ENCODE measurements at regions not wholly inside any gene's neighbourhood (a gene's known extent, or its start where the extent isn't known, plus 50 kb on each side); places are given as distances from the start of the nearest gene placed in this dataset.

DNA sequence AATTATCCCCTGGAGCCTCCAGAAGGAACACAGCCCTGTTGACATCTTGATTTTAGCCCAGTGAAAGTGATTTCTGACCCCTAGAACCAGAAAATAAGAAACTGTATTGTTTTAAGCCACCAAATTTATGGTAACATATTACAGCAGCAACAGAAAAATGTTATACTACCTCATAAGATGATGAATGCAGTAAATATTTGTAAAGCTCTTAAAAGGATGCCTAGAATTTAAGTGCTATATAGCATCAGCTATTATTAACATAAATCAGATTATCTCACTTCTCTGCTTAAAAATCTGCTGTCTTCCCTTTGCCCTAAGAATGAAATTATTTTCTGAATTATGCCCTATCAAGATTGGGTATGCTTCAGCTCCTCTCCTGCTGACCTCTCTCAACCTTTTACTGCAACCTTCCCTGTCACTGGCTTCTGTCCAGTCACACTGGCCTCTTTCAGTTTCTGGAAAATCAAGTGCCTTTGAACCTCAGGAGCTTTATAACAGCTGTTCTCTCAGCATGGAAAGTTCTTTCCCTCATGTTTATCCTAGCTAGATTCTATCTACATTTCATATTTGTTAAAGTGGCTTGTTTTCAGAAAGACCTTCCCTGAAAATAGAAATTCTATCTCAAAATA is 78.9 kb downstream of the GPR37 start:
- DNase-seq (ENCODE audit: extremely low spot score) = no peak
- TF ChIP-seq EP300 (IDR thresholded peaks at IDR 0.05) (no peak), POLR2AphosphoS5 (IDR thresholded peaks at IDR 0.05) (no peak), POLR2A (IDR thresholded peaks at IDR 0.05; ENCODE audit: low read depth) (no peak)
- TF ChIP-seq, protein P1, sequence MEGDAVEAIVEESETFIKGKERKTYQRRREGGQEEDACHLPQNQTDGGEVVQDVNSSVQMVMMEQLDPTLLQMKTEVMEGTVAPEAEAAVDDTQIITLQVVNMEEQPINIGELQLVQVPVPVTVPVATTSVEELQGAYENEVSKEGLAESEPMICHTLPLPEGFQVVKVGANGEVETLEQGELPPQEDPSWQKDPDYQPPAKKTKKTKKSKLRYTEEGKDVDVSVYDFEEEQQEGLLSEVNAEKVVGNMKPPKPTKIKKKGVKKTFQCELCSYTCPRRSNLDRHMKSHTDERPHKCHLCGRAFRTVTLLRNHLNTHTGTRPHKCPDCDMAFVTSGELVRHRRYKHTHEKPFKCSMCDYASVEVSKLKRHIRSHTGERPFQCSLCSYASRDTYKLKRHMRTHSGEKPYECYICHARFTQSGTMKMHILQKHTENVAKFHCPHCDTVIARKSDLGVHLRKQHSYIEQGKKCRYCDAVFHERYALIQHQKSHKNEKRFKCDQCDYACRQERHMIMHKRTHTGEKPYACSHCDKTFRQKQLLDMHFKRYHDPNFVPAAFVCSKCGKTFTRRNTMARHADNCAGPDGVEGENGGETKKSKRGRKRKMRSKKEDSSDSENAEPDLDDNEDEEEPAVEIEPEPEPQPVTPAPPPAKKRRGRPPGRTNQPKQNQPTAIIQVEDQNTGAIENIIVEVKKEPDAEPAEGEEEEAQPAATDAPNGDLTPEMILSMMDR (IDR thresholded peaks at IDR 0.05) = no peak
- H3K9me3 ChIP-seq = no peaks in the 10 kb centered on the region
- intact Hi-C loops (cut with DNase I) = no loop called here
- H3K4me3 ChIP-seq = no peak overlapping the region
- H3K27me3 ChIP-seq = no peaks in the 10 kb centered on the region
- H3K27ac ChIP-seq (replicated peaks in 1 of 4) = no peak overlapping the region
- peaks cover 0 to 9% (median 5%) of the 10 kb centered on the region in 4 donors for H3K4me1 ChIP-seq
- H3K36me3 ChIP-seq = no peaks in the 10 kb centered on the region

GRCh38 chr7:124681946-124682345 is 83.6 kb downstream of the GPR37 start:
- TF ChIP-seq EP300 (IDR thresholded peaks at IDR 0.05) (no peak), POLR2A (IDR thresholded peaks at IDR 0.05; ENCODE audit: low read depth) (no peak), POLR2AphosphoS5 (IDR thresholded peaks at IDR 0.05) (no peak)
- TF ChIP-seq, protein P1 (IDR thresholded peaks at IDR 0.05) = no peak
- Histone ChIP-seq H3K9me3 (no peaks in the 10 kb centered on the region), H3K27me3 (no peaks in the 10 kb centered on the region), H3K4me3 (no peak overlapping the region), H3K36me3 (no peaks in the 10 kb centered on the region), H3K27ac (replicated peaks in 1 of 4) (no peak overlapping the region), H3K4me1 (peaks cover 0 to 6% (median 4%) of the 10 kb centered on the region in 4 donors)
- 4% methylated on average over 1 of the region's 1 CpG for WGBS
- no peak for DNase-seq (ENCODE audit: extremely low spot score)
- intact Hi-C loops (cut with DNase I) = no loop called here

DNA sequence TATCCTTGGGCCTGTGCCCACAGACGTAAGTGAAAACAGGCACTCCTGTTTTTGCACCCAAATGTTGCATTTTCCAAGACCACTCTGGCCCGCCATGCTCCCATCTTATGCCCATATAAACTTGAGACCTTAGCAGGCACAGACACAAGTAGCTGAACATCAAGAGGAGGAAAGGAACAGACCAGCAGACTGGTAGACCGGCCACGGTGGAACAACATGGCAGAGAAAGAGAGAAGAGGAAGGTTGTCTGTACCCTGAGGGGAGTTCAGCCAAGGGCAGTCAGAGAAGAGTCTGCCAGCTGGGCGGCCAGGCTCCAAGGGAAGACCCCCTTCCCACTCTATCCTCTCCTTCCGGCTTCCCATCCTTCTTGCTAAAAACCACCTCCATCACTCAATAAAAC is 85.3 kb downstream of the GPR37 start:
- no peaks in the 10 kb centered on the region for H3K4me1 ChIP-seq
- H3K4me3 ChIP-seq = no peak overlapping the region
- no peaks in the 10 kb centered on the region for H3K9me3 ChIP-seq
- no peak for DNase-seq (ENCODE audit: extremely low spot score)
- 92% methylated on average over 6 of the region's 6 CpGs for WGBS
- no peak overlapping the region for H3K27ac ChIP-seq (replicated peaks in 1 of 4)
- no peaks in the 10 kb centered on the region for H3K27me3 ChIP-seq
- intact Hi-C loops (cut with DNase I) = no loop called here
- TF ChIP-seq POLR2AphosphoS5 (IDR thresholded peaks at IDR 0.05) = no peak
- no peak for TF ChIP-seq EP300 (IDR thresholded peaks at IDR 0.05)
- H3K36me3 ChIP-seq = no peaks in the 10 kb centered on the region

DNA sequence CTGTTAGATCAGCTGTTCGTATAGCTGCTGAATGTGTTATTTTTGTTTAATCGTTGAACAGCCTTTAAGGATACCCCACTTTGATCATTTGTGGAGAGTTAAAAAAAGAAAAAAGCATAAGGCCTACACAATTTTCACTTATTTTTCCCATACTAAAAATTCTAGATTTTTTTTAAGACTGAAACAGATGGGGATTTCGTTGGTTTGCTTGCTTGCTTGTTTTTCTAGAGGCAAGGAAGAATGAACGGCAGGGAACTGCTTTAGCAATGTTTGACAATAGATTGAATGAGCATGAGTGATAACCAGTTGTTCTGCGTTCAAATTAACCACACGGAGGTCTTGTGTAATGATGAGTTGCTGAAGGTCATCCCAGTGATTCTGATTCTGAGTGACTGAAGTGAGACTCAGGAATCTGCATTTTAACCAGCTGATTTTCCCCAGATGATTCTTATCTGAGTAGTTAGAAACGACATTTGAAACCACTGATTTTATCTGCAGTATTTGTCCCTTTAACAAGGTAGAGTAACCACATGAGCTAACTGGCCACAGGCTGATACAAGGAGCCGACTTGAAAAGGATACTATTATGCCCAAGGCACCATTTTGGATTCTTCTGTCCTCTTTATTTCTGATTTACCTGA is 85.9 kb downstream of the GPR37 start:
- intact Hi-C loops (cut with DNase I) = no loop called here
- Histone ChIP-seq H3K4me3 (no peak overlapping the region), H3K27ac (replicated peaks in 1 of 4) (no peak overlapping the region), H3K27me3 (no peaks in the 10 kb centered on the region), H3K36me3 (no peaks in the 10 kb centered on the region), H3K4me1 (no peaks in the 10 kb centered on the region), H3K9me3 (no peaks in the 10 kb centered on the region)
- 73% methylated on average over 8 of the region's 8 CpGs for WGBS
- no peak for DNase-seq (ENCODE audit: extremely low spot score)
- TF ChIP-seq POLR2A (IDR thresholded peaks at IDR 0.05; ENCODE audit: low read depth) = no peak
- TF ChIP-seq, protein P1 (IDR thresholded peaks at IDR 0.05) = no peak
- TF ChIP-seq POLR2AphosphoS5 (IDR thresholded peaks at IDR 0.05) = no peak
- no peak for TF ChIP-seq EP300 (IDR thresholded peaks at IDR 0.05)

GRCh38 chr7:124679146-124679545 is 86.4 kb downstream of the GPR37 start:
- Histone ChIP-seq H3K4me3 (no peak overlapping the region), H3K9me3 (no peaks in the 10 kb centered on the region), H3K27me3 (no peaks in the 10 kb centered on the region), H3K27ac (replicated peaks in 1 of 4) (no peak overlapping the region), H3K4me1 (no peaks in the 10 kb centered on the region), H3K36me3 (no peaks in the 10 kb centered on the region)
- WGBS = 87% methylated on average over 2 of the region's 2 CpGs
- DNase-seq (ENCODE audit: extremely low spot score) = no peak
- TF ChIP-seq POLR2AphosphoS5 (IDR thresholded peaks at IDR 0.05) (no peak), POLR2A (IDR thresholded peaks at IDR 0.05; ENCODE audit: low read depth) (no peak), EP300 (IDR thresholded peaks at IDR 0.05) (no peak)
- TF ChIP-seq, protein P1 (IDR thresholded peaks at IDR 0.05) = no peak
- intact Hi-C loops (cut with DNase I) = no loop called here
